ENCODE measurements at regions not wholly inside any gene's neighbourhood (a gene's known extent, or its start where the extent isn't known, plus 50 kb on each side); places are given as distances from the start of the nearest gene placed in this dataset.

DNA sequence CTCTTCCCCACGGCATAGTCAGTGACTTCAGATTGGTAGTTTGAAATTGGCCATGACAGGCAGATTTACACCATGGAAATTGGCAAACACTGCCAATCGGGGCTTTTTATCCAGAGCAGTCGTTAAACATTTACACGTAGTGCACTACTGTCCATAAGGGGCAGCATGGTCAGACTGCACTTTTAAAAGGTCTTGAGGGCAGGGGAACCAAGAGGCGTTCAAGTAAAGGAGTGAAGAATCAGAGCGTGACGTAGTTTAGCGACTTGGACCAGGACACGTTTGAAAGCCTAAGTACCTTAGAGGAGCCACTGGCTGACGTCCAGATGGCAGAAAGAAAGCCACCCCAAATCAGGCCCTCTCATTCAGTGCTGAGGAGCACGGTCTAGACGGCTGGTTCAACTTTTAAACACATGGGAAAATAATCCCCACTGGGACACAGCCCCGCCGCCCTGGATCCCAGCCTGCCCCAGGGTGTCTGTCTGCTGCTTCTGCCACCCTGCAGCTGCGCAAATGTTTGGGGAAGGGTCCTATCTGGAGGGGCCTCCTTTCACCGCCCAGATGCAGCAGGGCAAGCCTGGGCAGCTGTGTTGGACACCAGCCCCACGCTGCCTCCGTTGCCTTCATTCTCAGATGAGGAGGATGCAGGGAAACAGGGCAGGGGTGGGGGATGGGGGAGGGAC lies 52.5 kb upstream of the PPP2R5C start:
- DNase-seq (ENCODE audit: low read depth in 6 of 9, low spot score in 9 of 9): no peak
- 93% methylated on average over 18 of the region's 18 CpGs for WGBS
- no peak overlapping the region for H3K27ac ChIP-seq (ENCODE audit: low read depth in 1 of 2, low read length in 1 of 2)
- H3K36me3 ChIP-seq (ENCODE audit: control insufficient read depth in 2 of 2, insufficient read depth in 2 of 2, low read length in 1 of 2): no peaks in the 10 kb centered on the region
- peaks cover 0 to 1% of the 10 kb centered on the region in 2 donors for H3K9me3 ChIP-seq (ENCODE audit: control insufficient read depth in 2 of 2, insufficient read depth in 1 of 2, low read length in 1 of 2)
- peaks cover 10 to 31% of the 10 kb centered on the region in 2 donors for H3K27me3 ChIP-seq (ENCODE audit: control insufficient read depth in 2 of 2, insufficient read depth in 1 of 2, low read length in 1 of 2)
- H3K4me3 ChIP-seq (ENCODE audit: low read length in 2 of 2): no peak overlapping the region
- H3K4me1 ChIP-seq (ENCODE audit: control insufficient read depth in 2 of 2, insufficient read depth in 2 of 2, low read length in 2 of 2): peaks cover 14 to 18% of the 10 kb centered on the region in 2 donors

DNA sequence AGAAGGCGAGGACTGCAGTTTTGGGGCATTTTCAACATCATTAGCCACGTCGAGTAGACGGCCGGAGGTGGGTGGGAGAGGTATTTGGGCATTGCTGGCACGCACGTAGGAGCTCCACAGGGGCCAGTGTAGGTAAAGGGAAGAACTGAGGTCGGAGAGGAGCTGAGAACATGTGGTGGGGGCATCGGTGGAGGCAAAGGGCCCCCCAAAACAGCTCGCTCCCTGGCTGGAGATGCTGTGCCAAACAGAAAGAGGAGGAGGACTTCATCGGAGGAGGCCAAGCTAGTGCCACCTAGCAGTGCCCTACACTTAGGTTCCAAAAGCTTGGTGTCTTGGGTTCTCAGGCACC lies 52.0 kb upstream of the PPP2R5C start:
- Histone ChIP-seq H3K27me3 (ENCODE audit: control insufficient read depth in 2 of 2, insufficient read depth in 1 of 2, low read length in 1 of 2) (peaks cover 5 to 26% of the 10 kb centered on the region in 2 donors), H3K9me3 (ENCODE audit: control insufficient read depth in 2 of 2, insufficient read depth in 1 of 2, low read length in 1 of 2) (peaks cover 0 to 1% of the 10 kb centered on the region in 2 donors), H3K4me1 (ENCODE audit: control insufficient read depth in 2 of 2, insufficient read depth in 2 of 2, low read length in 2 of 2) (peaks cover 14 to 18% of the 10 kb centered on the region in 2 donors), H3K27ac (ENCODE audit: low read depth in 1 of 2, low read length in 1 of 2) (no peak overlapping the region), H3K36me3 (ENCODE audit: control insufficient read depth in 2 of 2, insufficient read depth in 2 of 2, low read length in 1 of 2) (no peaks in the 10 kb centered on the region), H3K4me3 (ENCODE audit: low read length in 2 of 2) (no peak overlapping the region)
- DNase-seq (ENCODE audit: low read depth in 6 of 9, low spot score in 9 of 9): no peak
- 96% methylated on average over 11 of the region's 11 CpGs for WGBS

DNA sequence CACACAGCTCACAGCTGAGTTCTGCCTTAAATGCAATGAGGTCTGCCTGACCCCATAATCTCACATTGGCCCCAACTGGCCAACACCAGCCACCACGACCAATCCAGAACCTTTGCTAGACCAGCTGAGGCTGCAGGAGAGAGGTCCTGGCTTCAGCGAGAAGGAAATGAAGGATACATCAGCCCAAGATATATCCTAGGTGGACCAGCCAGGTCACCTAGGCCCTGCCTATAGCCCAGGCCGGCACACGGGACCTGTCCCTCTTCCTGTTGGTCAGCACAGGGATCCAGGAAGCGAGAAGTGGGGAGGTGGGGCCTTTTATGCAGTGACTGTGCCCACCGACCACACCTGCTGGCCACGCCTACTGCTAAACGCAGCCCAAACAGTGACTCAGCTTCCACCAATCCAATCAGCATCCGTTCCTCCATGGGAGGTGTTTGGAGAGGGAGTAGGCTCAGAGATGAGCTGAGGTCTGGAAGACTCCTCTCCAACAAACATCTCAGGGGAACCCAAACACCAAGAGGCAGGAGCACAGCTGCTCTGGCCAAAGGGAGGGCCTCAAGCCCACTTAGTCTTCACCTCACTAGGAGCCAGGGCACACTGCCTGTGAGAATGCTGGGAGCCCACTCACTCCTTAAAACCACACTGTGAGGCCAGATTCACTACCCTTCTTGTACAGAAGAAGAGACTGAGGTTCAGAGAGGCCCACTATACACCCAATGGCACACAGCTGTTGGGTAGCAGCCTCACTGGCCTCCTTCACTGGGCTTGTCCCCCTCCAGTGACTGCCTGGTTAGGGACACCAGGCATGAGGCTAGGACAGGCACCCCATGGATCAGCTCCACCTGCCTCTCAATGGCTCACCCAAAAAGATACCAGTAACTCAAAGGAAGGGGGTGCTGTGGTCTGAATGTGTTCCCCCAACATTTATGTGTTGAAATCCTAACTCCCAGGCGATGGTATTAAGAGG lies 51.3 kb upstream of the PPP2R5C start:
- Histone ChIP-seq H3K4me3 (ENCODE audit: low read length in 2 of 2) (no peak overlapping the region), H3K9me3 (ENCODE audit: control insufficient read depth in 2 of 2, insufficient read depth in 1 of 2, low read length in 1 of 2) (peaks cover 0 to 1% of the 10 kb centered on the region in 2 donors), H3K4me1 (ENCODE audit: control insufficient read depth in 2 of 2, insufficient read depth in 2 of 2, low read length in 2 of 2) (peaks cover 14 to 18% of the 10 kb centered on the region in 2 donors), H3K27me3 (ENCODE audit: control insufficient read depth in 2 of 2, insufficient read depth in 1 of 2, low read length in 1 of 2) (peaks cover 5 to 19% of the 10 kb centered on the region in 2 donors), H3K27ac (ENCODE audit: low read depth in 1 of 2, low read length in 1 of 2) (no peak overlapping the region), H3K36me3 (ENCODE audit: control insufficient read depth in 2 of 2, insufficient read depth in 2 of 2, low read length in 1 of 2) (no peaks in the 10 kb centered on the region)
- 85% methylated on average over 10 of the region's 10 CpGs for WGBS
- no peak for DNase-seq (ENCODE audit: low read depth in 6 of 9, low spot score in 9 of 9)

DNA sequence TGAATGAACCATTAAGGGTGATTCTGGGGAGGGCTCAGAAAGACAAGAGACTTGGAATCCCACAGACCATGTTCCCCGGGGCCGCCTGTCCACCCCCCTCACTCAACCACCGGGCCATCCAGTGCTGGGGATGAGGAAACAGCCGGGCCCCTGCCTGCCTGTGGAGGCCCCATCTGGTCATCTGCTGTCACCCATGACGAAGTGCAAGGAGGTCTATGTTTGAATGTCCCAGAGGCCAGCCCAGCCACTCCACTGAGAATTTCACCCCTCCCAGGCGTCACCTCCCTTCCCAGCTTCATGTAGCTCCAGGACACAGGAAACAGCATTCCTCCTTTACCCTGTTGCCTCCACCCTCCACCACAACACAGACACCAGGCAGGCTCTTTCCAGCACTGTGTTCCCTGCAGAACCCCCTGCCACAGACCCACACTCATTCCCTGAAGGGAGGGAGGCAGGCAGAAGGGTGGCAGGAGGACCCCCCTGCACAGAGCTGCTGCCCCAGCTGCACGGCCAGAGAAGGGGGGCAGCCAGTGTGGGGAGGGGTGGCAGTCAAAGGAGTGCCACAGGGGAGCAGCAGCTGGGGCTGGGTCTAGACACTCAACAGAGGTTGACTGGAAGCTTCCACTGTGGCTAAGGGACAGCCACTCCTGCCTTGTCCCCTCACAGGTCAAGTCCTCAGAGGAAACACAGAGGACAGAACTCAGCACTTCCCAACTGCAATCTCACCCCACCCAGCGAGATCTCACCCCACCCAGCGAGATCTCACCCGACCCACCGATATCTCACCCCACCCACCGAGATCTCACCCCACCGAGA lies 50.3 kb upstream of the PPP2R5C start:
- Histone ChIP-seq H3K27ac (ENCODE audit: low read depth in 1 of 2, low read length in 1 of 2) (no peak overlapping the region), H3K36me3 (ENCODE audit: control insufficient read depth in 2 of 2, insufficient read depth in 2 of 2, low read length in 1 of 2) (no peaks in the 10 kb centered on the region), H3K4me3 (ENCODE audit: low read length in 2 of 2) (no peak overlapping the region), H3K27me3 (ENCODE audit: control insufficient read depth in 2 of 2, insufficient read depth in 1 of 2, low read length in 1 of 2) (peaks cover 0 to 9% of the 10 kb centered on the region in 2 donors), H3K9me3 (ENCODE audit: control insufficient read depth in 2 of 2, insufficient read depth in 1 of 2, low read length in 1 of 2) (peaks cover 0 to 1% of the 10 kb centered on the region in 2 donors), H3K4me1 (ENCODE audit: control insufficient read depth in 2 of 2, insufficient read depth in 2 of 2, low read length in 2 of 2) (peaks cover 6 to 16% of the 10 kb centered on the region in 2 donors)
- DNase-seq (ENCODE audit: low read depth in 6 of 9, low spot score in 9 of 9): no peak
- 56% methylated on average over 13 of the region's 13 CpGs for WGBS

All from thymus (tissue), 11 donors.